ENCODE measurements at regions not wholly inside any gene's neighbourhood (a gene's known extent, or its start where the extent isn't known, plus 50 kb on each side); places are given as distances from the start of the nearest gene placed in this dataset.

GRCh38 chr9:11902610-11903009 lies 790.6 kb upstream of the TYRP1 start:
- no peak overlapping the region for H3K27ac ChIP-seq
- no peak for TF ChIP-seq CTCF (IDR thresholded peaks at IDR 0.05)
- no peak for TF ChIP-seq ZFX (IDR thresholded peaks at IDR 0.05; ENCODE audit: borderline replicate concordance)

DNA sequence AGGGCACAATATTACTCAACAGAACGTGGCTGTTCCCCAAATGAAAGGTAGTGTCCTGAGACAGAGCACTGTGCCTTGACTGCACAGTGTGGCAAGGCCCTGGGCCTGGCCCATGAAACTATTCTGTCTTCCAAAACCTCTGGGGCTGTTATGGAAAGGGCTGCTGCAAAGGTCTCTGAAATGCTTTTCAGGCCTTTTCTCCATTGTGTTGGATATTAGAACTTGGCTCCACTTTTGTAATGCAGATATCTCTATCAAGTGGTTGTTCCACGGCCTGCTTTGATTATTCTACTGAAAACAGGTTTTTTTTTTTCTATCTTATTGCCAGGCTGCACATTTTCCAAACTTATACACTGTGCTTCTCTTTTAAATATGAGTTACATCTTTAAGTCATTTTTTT lies 777.5 kb upstream of the TYRP1 start:
- TF ChIP-seq CTCF (IDR thresholded peaks at IDR 0.05) (no peak), ZFX (IDR thresholded peaks at IDR 0.05; ENCODE audit: borderline replicate concordance) (no peak)

DNA sequence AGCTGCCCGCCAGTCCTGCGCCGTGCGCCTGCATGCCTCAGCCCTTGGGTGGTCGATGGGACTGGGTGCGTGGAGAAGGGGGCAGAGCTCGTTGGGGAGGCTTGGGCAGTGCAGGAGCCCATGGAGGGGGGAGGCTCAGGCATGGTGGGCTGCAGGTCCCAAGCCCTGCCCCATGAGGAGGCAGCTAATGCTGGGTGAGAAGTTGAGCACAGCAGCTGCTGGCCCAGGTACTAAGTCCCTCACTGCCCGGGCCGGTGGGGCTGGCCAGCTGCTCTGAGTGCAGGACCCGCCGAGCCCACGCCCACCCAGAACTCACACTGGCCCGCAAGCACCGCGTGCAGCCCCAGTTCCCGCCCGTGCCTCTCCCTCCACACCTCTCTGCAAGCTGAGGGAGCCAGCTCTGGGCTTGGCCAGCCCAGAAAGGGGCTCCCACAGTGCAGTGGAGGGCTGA lies 764.3 kb upstream of the TYRP1 start:
- H3K27ac ChIP-seq, result no peak overlapping the region
- TF ChIP-seq CTCF (IDR thresholded peaks at IDR 0.05) (no peak), ZFX (IDR thresholded peaks at IDR 0.05; ENCODE audit: borderline replicate concordance) (no peak)

More for the DNA sequence above, 777.5 kb upstream of the TYRP1 start:
- no peak overlapping the region for H3K27ac ChIP-seq

DNA sequence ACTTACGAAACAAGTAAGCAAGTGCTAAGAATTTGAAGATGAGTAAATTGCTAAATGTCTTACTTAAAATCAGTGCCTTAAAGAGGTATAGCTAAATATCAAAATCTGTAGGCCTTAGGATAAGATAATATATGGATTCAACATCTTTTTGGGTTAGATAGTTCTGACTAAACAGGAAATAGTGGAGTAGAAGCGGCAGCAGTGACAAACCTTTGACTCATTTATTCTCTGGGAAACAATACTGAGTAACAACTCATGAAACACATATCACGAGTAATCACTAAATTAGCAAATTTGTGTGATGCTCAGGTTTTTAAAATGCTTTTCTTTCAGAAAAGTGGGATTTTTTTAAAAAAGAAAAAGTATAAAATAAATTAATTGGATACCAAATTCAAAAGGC lies 762.1 kb upstream of the TYRP1 start:
- no peak for TF ChIP-seq CTCF (IDR thresholded peaks at IDR 0.05)
- TF ChIP-seq ZFX (IDR thresholded peaks at IDR 0.05; ENCODE audit: borderline replicate concordance), result no peak
- H3K27ac ChIP-seq, result no peak overlapping the region

DNA sequence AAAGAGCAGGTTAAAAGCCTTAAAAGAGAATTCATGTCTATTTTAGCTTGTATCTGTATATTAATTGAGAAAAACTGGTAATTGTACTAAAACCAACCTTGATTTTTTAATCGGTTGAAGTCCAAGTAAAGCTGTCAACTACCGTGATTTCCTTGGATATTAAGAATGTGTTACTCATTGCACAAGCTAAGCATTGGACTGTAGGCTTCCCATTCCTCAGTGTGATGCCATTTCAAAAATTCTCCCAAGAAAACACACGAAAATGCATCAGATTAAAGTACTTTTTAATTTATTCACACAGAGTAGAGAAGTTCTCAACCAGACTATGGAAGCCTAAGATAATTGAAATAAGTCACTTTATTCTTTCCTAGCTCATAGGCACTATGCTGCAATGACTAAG lies 761.4 kb upstream of the TYRP1 start:
- TF ChIP-seq ZFX (IDR thresholded peaks at IDR 0.05; ENCODE audit: borderline replicate concordance) (no peak), CTCF (IDR thresholded peaks at IDR 0.05) (no peak)
- no peak overlapping the region for H3K27ac ChIP-seq

DNA sequence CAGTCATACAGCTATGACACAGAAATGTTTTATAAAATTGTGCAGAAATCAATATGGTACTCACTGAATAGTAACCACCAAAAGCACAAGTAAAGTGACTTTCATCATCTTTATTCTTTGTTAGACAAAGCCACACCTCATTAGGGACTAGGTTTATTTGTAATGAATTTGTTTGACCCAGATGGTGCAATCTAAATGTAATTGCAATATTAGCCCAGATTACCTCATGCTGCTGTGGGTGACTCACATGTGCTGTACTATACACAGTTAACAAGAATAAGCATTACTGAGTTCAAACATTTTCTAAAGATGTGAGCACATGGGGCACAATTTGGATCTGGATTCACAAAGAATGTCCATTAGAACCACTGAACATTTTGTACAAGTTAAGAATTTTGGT lies 759.3 kb upstream of the TYRP1 start:
- TF ChIP-seq ZFX (IDR thresholded peaks at IDR 0.05; ENCODE audit: borderline replicate concordance), result no peak
- no peak for TF ChIP-seq CTCF (IDR thresholded peaks at IDR 0.05)
- H3K27ac ChIP-seq, result 0 out of 2 replicates have a peak overlapping the region, but pooled peaks have one; percentile 17

DNA sequence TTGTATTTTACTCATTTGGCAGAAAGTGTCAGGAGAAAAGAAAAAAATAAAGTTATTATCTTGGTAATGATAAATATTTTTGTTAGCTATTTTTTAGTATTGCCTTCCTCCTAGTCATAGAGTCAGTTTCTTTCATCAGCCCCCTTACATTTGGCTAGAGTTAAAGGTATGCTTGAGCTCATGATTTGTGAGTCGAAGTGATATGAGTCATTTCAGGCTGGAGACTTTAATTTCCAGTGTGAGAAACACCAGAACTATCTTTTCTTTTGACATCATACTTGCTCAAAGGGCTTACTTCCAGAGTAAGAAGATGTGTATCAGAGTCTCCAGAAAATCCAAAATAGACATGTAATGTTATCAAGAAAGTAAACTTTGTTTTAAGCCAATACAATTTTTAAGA lies 746.7 kb upstream of the TYRP1 start:
- TF ChIP-seq ZFX (IDR thresholded peaks at IDR 0.05; ENCODE audit: borderline replicate concordance), result no peak
- no peak for TF ChIP-seq CTCF (IDR thresholded peaks at IDR 0.05)
- H3K27ac ChIP-seq, result no peak overlapping the region

Measured in 22Rv1 (cell line).